Astrocyte (in vitro differentiated cells and primary cell): ENCODE measurements at regions not wholly inside any gene's neighbourhood (a gene's known extent, or its start where the extent isn't known, plus 50 kb on each side); places are given as distances from the start of the nearest gene placed in this dataset.

Experiments used
- DNase-seq: peaks from one replicate; pipeline ENCODE4 v3.0.0-alpha.2; 2010; ENCODE audit warnings: low read depth
- FAIRE-seq: peaks from 2 replicates; lab custom pipeline; 2011; peaks lifted over from hg19 to GRCh38; lab: Jason Lieb, UNC
- H2AFZ ChIP-seq: 2 replicates; pipeline ENCODE4 v1.6.0; 2012; ENCODE audit warnings: low read depth, low read length, inconsistent platforms
- H3K27ac ChIP-seq: 2 replicates; pipeline ENCODE4 v1.5.1; 2011; ENCODE audit warnings: low read depth, low read length, inconsistent platforms
- H3K27me3 ChIP-seq: 2 replicates; pipeline ENCODE4 v1.6.0; 2011; ENCODE audit warnings: low read length, inconsistent platforms; ENCODE audit not compliant: insufficient read depth
- H3K36me3 ChIP-seq: 2 replicates; pipeline ENCODE4 v1.5.1; 2011; ENCODE audit warnings: low read length, inconsistent platforms; ENCODE audit not compliant: insufficient read depth
- H3K4me1 ChIP-seq: 2 replicates; pipeline ENCODE4 v1.5.1; 2011; ENCODE audit warnings: low read length, inconsistent platforms; ENCODE audit not compliant: insufficient read depth
- H3K4me2 ChIP-seq: 2 replicates; pipeline ENCODE4 v1.6.0; 2012; ENCODE audit warnings: low read length, inconsistent platforms
- H3K4me3 ChIP-seq: 2 replicates; pipeline ENCODE4 v1.5.1; 2011; ENCODE audit warnings: low read depth, mild to moderate bottlenecking, low read length, inconsistent platforms; ENCODE audit not compliant: insufficient read depth
- H3K79me2 ChIP-seq: 2 replicates; pipeline ENCODE4 v1.6.0; 2012; ENCODE audit warnings: mild to moderate bottlenecking, low read length, inconsistent platforms; ENCODE audit not compliant: insufficient read depth
- H3K9ac ChIP-seq: 2 replicates; pipeline ENCODE4 v1.6.0; 2012; ENCODE audit warnings: mild to moderate bottlenecking, low read length, inconsistent platforms
- H3K9me3 ChIP-seq: 2 replicates; pipeline ENCODE4 v1.5.1; 2012; ENCODE audit warnings: low read depth, mild to moderate bottlenecking, low read length, inconsistent platforms; ENCODE audit not compliant: insufficient read depth
- H4K20me1 ChIP-seq: 2 replicates; pipeline ENCODE4 v1.6.0; 2012; ENCODE audit warnings: low read length, inconsistent platforms; ENCODE audit not compliant: insufficient read depth
- H3K27ac Mint-ChIP-seq: one replicate; pipeline ENCODE4 v1.8.0; 2021; ENCODE audit warnings: mild to moderate bottlenecking, mixed read lengths; ENCODE audit not compliant: unreplicated experiment
- H3K27me3 Mint-ChIP-seq: one replicate; pipeline ENCODE4 v1.8.0; 2021; ENCODE audit warnings: low read depth, mixed read lengths; ENCODE audit not compliant: unreplicated experiment
- H3K36me3 Mint-ChIP-seq: one replicate; pipeline ENCODE4 v1.8.0; 2021; ENCODE audit warnings: low read depth, mixed read lengths; ENCODE audit not compliant: unreplicated experiment
- H3K4me1 Mint-ChIP-seq: one replicate; pipeline ENCODE4 v1.8.0; 2021; ENCODE audit warnings: low read depth, mixed read lengths; ENCODE audit not compliant: unreplicated experiment
- H3K4me3 Mint-ChIP-seq: one replicate; pipeline ENCODE4 v1.8.0; 2021; ENCODE audit warnings: mild to moderate bottlenecking, moderate library complexity, mixed read lengths; ENCODE audit not compliant: unreplicated experiment
- H3K9me3 Mint-ChIP-seq: one replicate; pipeline ENCODE4 v1.8.0; 2021; ENCODE audit warnings: mild to moderate bottlenecking, mixed read lengths; ENCODE audit not compliant: unreplicated experiment
- CTCF ChIP-seq: IDR thresholded peaks from 2 replicates; pipeline ENCODE4 v1.5.1; 2011; ENCODE audit warnings: low read depth, mild to moderate bottlenecking, inconsistent platforms, low read length, moderate library complexity; ENCODE audit not compliant: insufficient read depth
- EZH2 ChIP-seq: IDR thresholded peaks from 2 replicates; pipeline ENCODE4 v1.6.1; 2012; ENCODE audit warnings: mild to moderate bottlenecking, low read length, inconsistent platforms; ENCODE audit not compliant: insufficient read depth

GRCh38 chr2:38434595-38434994 is 57.5 kb upstream of the ATL2 start:
- Histone ChIP-seq H3K4me1 (no peaks in the 10 kb centered on the region), H2AFZ (no peak overlapping the region), H3K4me2 (no peak overlapping the region), H3K4me3 (no peak overlapping the region), H3K9ac (no peak overlapping the region), H4K20me1 (no peaks in the 10 kb centered on the region), H3K27ac (no peak overlapping the region), H3K27me3 (peaks cover 18% of the 10 kb centered on the region), H3K36me3 (no peaks in the 10 kb centered on the region), H3K9me3 (no peaks in the 10 kb centered on the region), H3K79me2 (no peaks in the 10 kb centered on the region)
- Mint-ChIP-seq H3K27me3 (peaks cover 10% of the 10 kb centered on the region), H3K4me1 (peaks cover 8% of the 10 kb centered on the region), H3K4me3 (no peak overlapping the region), H3K36me3 (no peaks in the 10 kb centered on the region), H3K27ac (no peak overlapping the region), H3K9me3 (peaks cover 5% of the 10 kb centered on the region)
- TF ChIP-seq EZH2 (no peak), CTCF (no peak)
- FAIRE-seq, result no peak
- no peak for DNase-seq

GRCh38 chr2:38433607-38433975 is 56.5 kb upstream of the ATL2 start:
- H3K4me1 Mint-ChIP-seq, result peaks cover under 1% of the 10 kb centered on the region
- no peak for FAIRE-seq
- no peak for TF ChIP-seq EZH2
- no peak for TF ChIP-seq CTCF

GRCh38 chr2:38432820-38433606 is 55.9 kb upstream of the ATL2 start:
- no peaks in the 10 kb centered on the region for H3K36me3 ChIP-seq
- no peaks in the 10 kb centered on the region for H4K20me1 ChIP-seq
- no peak overlapping the region for H3K4me3 ChIP-seq
- H3K9me3 Mint-ChIP-seq, result peaks cover 5% of the 10 kb centered on the region
- no peak for DNase-seq
- FAIRE-seq, result no peak
- H3K79me2 ChIP-seq, result no peaks in the 10 kb centered on the region
- H3K27ac Mint-ChIP-seq, result no peak overlapping the region
- H3K27me3 ChIP-seq, result peaks cover 8% of the 10 kb centered on the region
- no peak overlapping the region for H3K27ac ChIP-seq
- H3K9me3 ChIP-seq, result no peaks in the 10 kb centered on the region
- H3K4me1 Mint-ChIP-seq, result no peaks in the 10 kb centered on the region
- no peaks in the 10 kb centered on the region for H3K36me3 Mint-ChIP-seq
- H3K4me3 Mint-ChIP-seq, result no peak overlapping the region
- peaks cover 10% of the 10 kb centered on the region for H3K27me3 Mint-ChIP-seq
- no peaks in the 10 kb centered on the region for H3K4me1 ChIP-seq
- no peak overlapping the region for H2AFZ ChIP-seq
- H3K9ac ChIP-seq, result no peak overlapping the region
- H3K4me2 ChIP-seq, result no peak overlapping the region
- no peak for TF ChIP-seq CTCF
- no peak for TF ChIP-seq EZH2

More at GRCh38 chr2:38433607-38433975, 56.5 kb upstream of the ATL2 start:
- no peak overlapping the region for H3K4me3 Mint-ChIP-seq
- Histone ChIP-seq H3K9me3 (no peaks in the 10 kb centered on the region), H3K4me3 (no peak overlapping the region), H3K4me2 (no peak overlapping the region), H3K27me3 (peaks cover 12% of the 10 kb centered on the region), H2AFZ (no peak overlapping the region), H3K4me1 (no peaks in the 10 kb centered on the region), H3K27ac (no peak overlapping the region), H3K9ac (no peak overlapping the region), H4K20me1 (no peaks in the 10 kb centered on the region), H3K79me2 (no peaks in the 10 kb centered on the region), H3K36me3 (no peaks in the 10 kb centered on the region)
- H3K36me3 Mint-ChIP-seq, result no peaks in the 10 kb centered on the region
- peaks cover 5% of the 10 kb centered on the region for H3K9me3 Mint-ChIP-seq
- peaks cover 10% of the 10 kb centered on the region for H3K27me3 Mint-ChIP-seq
- no peak overlapping the region for H3K27ac Mint-ChIP-seq
- DNase-seq, result no peak
